ENCODE measurements at regions not wholly inside any gene's neighbourhood (a gene's known extent, or its start where the extent isn't known, plus 50 kb on each side); places are given as distances from the start of the nearest gene placed in this dataset.
A peak's percentile ranks its signal among the peaks of the same experiment; 100 is the strongest.

GRCh38 chr2:45264227-45265225, 255.3 kb upstream of the SIX2 start (continued):
- TF ChIP-seq ZC3H10 (CRISPR knock-in tag; IDR thresholded peaks at IDR 0.05) (no peak), CSDC2 (CRISPR knock-in tag; IDR thresholded peaks at IDR 0.05) (no peak), PPARA (CRISPR knock-in tag; IDR thresholded peaks at IDR 0.05; ENCODE audit: borderline replicate concordance) (no peak)

DNA sequence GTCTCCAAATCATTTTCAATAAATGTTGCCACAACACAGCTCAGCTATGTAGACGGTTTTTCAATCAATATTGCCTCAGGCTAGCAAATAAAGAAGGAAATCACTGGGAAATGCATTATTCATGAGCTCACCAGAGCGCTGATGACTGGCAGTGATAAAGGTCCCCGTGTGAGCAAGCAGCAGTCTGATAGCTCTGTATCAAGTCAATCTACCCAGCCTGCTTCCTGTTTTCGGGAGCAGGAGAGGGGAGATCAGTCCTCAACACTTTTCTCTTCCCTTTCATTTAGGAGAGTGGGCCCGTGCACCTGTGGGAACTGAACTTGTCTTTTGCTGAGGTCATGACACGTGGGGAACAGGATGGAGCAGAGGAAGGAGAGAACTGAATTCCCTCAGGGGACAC, 253.9 kb upstream of the SIX2 start:
- no peak for TF ChIP-seq SNAI2 (CRISPR knock-in tag; IDR thresholded peaks at IDR 0.05)
- no peak for TF ChIP-seq PATZ1 (CRISPR knock-in tag; IDR thresholded peaks at IDR 0.05; ENCODE audit: borderline replicate concordance)
- peak; percentile 32; the same call in 1 of the 2 replicates for TF ChIP-seq TCF4 (CRISPR knock-in tag; IDR thresholded peaks at IDR 0.05; ENCODE audit: borderline replicate concordance)
- 0 out of 2 replicates have a peak, but pooled peaks have one; percentile 18 for TF ChIP-seq ISL1 (CRISPR knock-in tag; IDR thresholded peaks at IDR 0.05)
- ATAC-seq = peak; percentile 73

GRCh38 chr2:45261746-45262145, 252.5 kb upstream of the SIX2 start:
- TF ChIP-seq TOX (CRISPR knock-in tag; IDR thresholded peaks at IDR 0.05; ENCODE audit: borderline replicate concordance) (no peak), ARNTL (CRISPR knock-in tag; IDR thresholded peaks at IDR 0.05; ENCODE audit: borderline replicate concordance, low read depth) (no peak), CSDC2 (CRISPR knock-in tag; IDR thresholded peaks at IDR 0.05) (no peak), ESRRG (CRISPR knock-in tag; IDR thresholded peaks at IDR 0.05) (no peak), PATZ1 (CRISPR knock-in tag; IDR thresholded peaks at IDR 0.05; ENCODE audit: borderline replicate concordance) (no peak), POU6F1 (CRISPR knock-in tag; IDR thresholded peaks at IDR 0.05; ENCODE audit: borderline replicate concordance, low read depth) (no peak), GLIS3 (CRISPR knock-in tag; IDR thresholded peaks at IDR 0.05) (no peak), CSRNP3 (CRISPR knock-in tag; IDR thresholded peaks at IDR 0.05) (no peak), OSR1 (CRISPR knock-in tag; IDR thresholded peaks at IDR 0.05) (no peak), ZNF8 (CRISPR knock-in tag; IDR thresholded peaks at IDR 0.05) (no peak), TCF4 (CRISPR knock-in tag; IDR thresholded peaks at IDR 0.05; ENCODE audit: borderline replicate concordance) (no peak), RARB (CRISPR knock-in tag; IDR thresholded peaks at IDR 0.05) (no peak), ZFP3 (CRISPR knock-in tag; IDR thresholded peaks at IDR 0.05) (no peak), ZNF70 (CRISPR knock-in tag; IDR thresholded peaks at IDR 0.05) (no peak)
- TF ChIP-seq, protein P1, sequence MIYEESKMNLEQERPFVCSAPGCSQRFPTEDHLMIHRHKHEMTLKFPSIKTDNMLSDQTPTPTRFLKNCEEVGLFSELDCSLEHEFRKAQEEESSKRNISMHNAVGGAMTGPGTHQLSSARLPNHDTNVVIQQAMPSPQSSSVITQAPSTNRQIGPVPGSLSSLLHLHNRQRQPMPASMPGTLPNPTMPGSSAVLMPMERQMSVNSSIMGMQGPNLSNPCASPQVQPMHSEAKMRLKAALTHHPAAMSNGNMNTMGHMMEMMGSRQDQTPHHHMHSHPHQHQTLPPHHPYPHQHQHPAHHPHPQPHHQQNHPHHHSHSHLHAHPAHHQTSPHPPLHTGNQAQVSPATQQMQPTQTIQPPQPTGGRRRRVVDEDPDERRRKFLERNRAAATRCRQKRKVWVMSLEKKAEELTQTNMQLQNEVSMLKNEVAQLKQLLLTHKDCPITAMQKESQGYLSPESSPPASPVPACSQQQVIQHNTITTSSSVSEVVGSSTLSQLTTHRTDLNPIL (CRISPR knock-in tag; IDR thresholded peaks at IDR 0.05; ENCODE audit: low read depth) = no peak
- TF ChIP-seq, protein P2, sequence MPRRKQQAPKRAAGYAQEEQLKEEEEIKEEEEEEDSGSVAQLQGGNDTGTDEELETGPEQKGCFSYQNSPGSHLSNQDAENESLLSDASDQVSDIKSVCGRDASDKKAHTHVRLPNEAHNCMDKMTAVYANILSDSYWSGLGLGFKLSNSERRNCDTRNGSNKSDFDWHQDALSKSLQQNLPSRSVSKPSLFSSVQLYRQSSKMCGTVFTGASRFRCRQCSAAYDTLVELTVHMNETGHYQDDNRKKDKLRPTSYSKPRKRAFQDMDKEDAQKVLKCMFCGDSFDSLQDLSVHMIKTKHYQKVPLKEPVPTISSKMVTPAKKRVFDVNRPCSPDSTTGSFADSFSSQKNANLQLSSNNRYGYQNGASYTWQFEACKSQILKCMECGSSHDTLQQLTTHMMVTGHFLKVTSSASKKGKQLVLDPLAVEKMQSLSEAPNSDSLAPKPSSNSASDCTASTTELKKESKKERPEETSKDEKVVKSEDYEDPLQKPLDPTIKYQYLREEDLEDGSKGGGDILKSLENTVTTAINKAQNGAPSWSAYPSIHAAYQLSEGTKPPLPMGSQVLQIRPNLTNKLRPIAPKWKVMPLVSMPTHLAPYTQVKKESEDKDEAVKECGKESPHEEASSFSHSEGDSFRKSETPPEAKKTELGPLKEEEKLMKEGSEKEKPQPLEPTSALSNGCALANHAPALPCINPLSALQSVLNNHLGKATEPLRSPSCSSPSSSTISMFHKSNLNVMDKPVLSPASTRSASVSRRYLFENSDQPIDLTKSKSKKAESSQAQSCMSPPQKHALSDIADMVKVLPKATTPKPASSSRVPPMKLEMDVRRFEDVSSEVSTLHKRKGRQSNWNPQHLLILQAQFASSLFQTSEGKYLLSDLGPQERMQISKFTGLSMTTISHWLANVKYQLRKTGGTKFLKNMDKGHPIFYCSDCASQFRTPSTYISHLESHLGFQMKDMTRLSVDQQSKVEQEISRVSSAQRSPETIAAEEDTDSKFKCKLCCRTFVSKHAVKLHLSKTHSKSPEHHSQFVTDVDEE (CRISPR knock-in tag; IDR thresholded peaks at IDR 0.05) = no peak
- no peak; the same call in 2 of the 3 replicates for ATAC-seq
